ENCODE measurements at regions not wholly inside any gene's neighbourhood (a gene's known extent, or its start where the extent isn't known, plus 50 kb on each side); places are given as distances from the start of the nearest gene placed in this dataset.

DNA sequence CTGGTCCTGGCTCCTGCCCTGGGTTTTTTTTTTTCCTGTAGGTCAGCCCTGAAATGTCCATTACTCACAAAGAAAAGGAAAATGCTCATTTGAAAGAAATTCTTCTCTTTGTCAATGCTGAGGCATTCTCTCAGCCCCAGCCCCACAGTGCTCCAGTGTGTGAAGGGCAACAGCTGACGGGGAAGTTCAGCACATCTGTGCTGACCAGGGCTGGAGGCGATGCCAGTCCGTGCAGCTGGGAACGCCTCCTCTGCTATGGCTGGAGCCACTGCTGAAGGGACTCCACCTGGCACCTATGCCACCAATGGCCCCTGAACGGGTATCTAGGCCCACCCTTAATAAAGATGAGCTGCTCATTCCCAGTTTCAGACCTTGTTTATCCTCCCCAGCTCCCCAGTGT is 71.9 kb upstream of the SLCO4A1 start:
- TF ChIP-seq, protein P1, sequence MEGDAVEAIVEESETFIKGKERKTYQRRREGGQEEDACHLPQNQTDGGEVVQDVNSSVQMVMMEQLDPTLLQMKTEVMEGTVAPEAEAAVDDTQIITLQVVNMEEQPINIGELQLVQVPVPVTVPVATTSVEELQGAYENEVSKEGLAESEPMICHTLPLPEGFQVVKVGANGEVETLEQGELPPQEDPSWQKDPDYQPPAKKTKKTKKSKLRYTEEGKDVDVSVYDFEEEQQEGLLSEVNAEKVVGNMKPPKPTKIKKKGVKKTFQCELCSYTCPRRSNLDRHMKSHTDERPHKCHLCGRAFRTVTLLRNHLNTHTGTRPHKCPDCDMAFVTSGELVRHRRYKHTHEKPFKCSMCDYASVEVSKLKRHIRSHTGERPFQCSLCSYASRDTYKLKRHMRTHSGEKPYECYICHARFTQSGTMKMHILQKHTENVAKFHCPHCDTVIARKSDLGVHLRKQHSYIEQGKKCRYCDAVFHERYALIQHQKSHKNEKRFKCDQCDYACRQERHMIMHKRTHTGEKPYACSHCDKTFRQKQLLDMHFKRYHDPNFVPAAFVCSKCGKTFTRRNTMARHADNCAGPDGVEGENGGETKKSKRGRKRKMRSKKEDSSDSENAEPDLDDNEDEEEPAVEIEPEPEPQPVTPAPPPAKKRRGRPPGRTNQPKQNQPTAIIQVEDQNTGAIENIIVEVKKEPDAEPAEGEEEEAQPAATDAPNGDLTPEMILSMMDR (IDR thresholded peaks at IDR 0.05): no peak
- no peak for TF ChIP-seq POLR2A (IDR thresholded peaks at IDR 0.05)
